CD4-positive, CD25-positive, alpha-beta regulatory T cell (primary cell): ENCODE measurements at regions not wholly inside any gene's neighbourhood (a gene's known extent, or its start where the extent isn't known, plus 50 kb on each side); places are given as distances from the start of the nearest gene placed in this dataset.

Experiments
- ATAC-seq, 2 donors: fragments of 150-1000 bp; cut with Tn5 transposase; one replicate each; pipeline ENCODE4 v1.10.0; 2021; ENCODE audit warnings: low read depth in 2 of 2, moderate number of reproducible peaks in 2 of 2, moderate library complexity in 1 of 2
- DNase-seq, 3 donors: peaks; one replicate each; pipeline versions ENCODE4 v3.0.0 to v3.0.0-alpha.2; 2012 to 2022; ENCODE audit warnings: mixed read lengths in 1 of 3
- H3K27ac ChIP-seq: one replicate; pipeline ENCODE4 v1.7.0; 2013; ENCODE audit warnings: mild to moderate bottlenecking, low read length; ENCODE audit not compliant: insufficient read depth, poor library complexity, severe bottlenecking
- H3K27me3 ChIP-seq: one replicate; pipeline ENCODE4 v1.7.0; 2013; ENCODE audit warnings: low read length; ENCODE audit not compliant: control insufficient read depth, insufficient read depth
- H3K36me3 ChIP-seq: one replicate; pipeline ENCODE4 v1.7.0; 2013; ENCODE audit warnings: mild to moderate bottlenecking, low read length, moderate library complexity; ENCODE audit not compliant: control insufficient read depth, insufficient read depth
- H3K4me1 ChIP-seq: 2 replicates; pipeline ENCODE4 v1.7.0; 2013; ENCODE audit warnings: mild to moderate bottlenecking, low read length; ENCODE audit not compliant: insufficient read depth, control insufficient read depth, poor library complexity, severe bottlenecking
- H3K4me3 ChIP-seq: one replicate; pipeline ENCODE4 v1.7.0; 2013; ENCODE audit warnings: low read depth, mild to moderate bottlenecking, low read length, moderate library complexity
- H3K9me3 ChIP-seq, 2 experiments: 1 replicate in 1 of 2; 2 replicates in 1 of 2; pipeline ENCODE4 v1.7.0; 2013; ENCODE audit warnings: low read length in 2 of 2, mild to moderate bottlenecking in 1 of 2, moderate library complexity in 1 of 2; ENCODE audit not compliant: control insufficient read depth in 2 of 2
- H3K27ac Mint-ChIP-seq, 3 donors: one replicate each; pipeline ENCODE4 v1.8.0; 2020 to 2022; ENCODE audit warnings: mild to moderate bottlenecking in 3 of 3, mixed read lengths in 3 of 3, moderate library complexity in 2 of 3
- H3K27me3 Mint-ChIP-seq: one replicate; pipeline ENCODE4 v1.8.0; 2022; ENCODE audit warnings: mild to moderate bottlenecking, mixed read lengths
- H3K36me3 Mint-ChIP-seq: one replicate; pipeline ENCODE4 v1.8.0; 2020; ENCODE audit warnings: mixed read lengths
- H3K4me1 Mint-ChIP-seq, 4 donors: one replicate each; pipeline ENCODE4 v1.8.0; 2020 to 2022; ENCODE audit warnings: mixed read lengths in 4 of 4, mild to moderate bottlenecking in 1 of 4
- H3K4me3 Mint-ChIP-seq, 4 donors: one replicate each; pipeline ENCODE4 v1.8.0; 2020 to 2022; ENCODE audit warnings: mild to moderate bottlenecking in 4 of 4, mixed read lengths in 4 of 4, moderate library complexity in 3 of 4
- H3K9me3 Mint-ChIP-seq, 7 donors: one replicate each; pipeline ENCODE4 v1.8.0; 2020 to 2022; ENCODE audit warnings: mixed read lengths in 7 of 7, mild to moderate bottlenecking in 3 of 7, moderate library complexity in 2 of 7

DNA sequence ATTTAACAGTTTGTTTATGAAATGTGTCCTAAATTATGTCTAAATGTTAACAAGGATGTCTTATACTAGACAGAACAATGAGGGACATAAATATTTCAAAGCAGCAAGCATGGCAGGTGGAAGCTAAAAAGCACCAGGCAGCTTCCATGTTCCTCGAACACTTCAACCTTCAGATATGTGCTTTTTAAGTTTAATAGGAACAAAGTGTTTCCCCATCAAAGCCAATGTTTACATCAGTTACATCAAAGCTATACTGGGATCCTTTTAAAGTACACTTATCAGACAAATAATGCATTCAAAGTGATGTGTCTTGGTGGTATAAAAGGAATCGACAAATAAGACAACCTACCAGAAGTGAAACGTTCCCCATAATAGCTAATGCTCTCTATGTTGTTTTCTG, 2841.1 kb upstream of the PCDH20 start:
- Histone ChIP-seq H3K27ac (no peak overlapping the region), H3K36me3 (no peaks in the 10 kb centered on the region), H3K4me3 (no peak overlapping the region), H3K9me3 (peaks cover 4 to 8% of the 10 kb centered on the region in 2 experiments), H3K4me1 (no peaks in the 10 kb centered on the region), H3K27me3 (no peaks in the 10 kb centered on the region)
- DNase-seq, result no peak
- no peaks in the 10 kb centered on the region for H3K27me3 Mint-ChIP-seq
- no peak overlapping the region for H3K4me3 Mint-ChIP-seq
- H3K9me3 Mint-ChIP-seq, result peaks cover 4 to 30% (median 14%) of the 10 kb centered on the region in 7 donors
- no peaks in the 10 kb centered on the region for H3K4me1 Mint-ChIP-seq
- no peak for ATAC-seq
- no peaks in the 10 kb centered on the region for H3K36me3 Mint-ChIP-seq
- H3K27ac Mint-ChIP-seq, result no peak overlapping the region

DNA sequence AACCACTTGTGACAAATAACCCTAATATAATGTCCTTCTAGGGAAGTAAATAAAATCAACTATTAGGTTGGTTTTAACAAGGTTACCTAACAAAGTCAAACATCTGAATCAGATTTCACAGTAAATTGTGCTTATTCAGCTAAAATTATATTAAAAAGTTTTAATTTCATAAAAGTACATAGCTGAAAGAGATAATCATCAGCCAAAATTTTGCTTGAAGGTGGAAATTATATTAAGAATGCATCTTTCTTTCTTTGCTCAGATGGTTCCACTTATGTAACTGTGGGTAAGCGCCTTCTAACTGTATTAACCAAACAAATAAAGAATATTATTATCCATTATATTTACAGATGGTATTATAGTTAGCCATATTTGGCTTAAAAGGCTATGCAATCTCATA, 2840.3 kb upstream of the PCDH20 start:
- Mint-ChIP-seq H3K4me1 (no peaks in the 10 kb centered on the region), H3K4me3 (no peak overlapping the region), H3K36me3 (no peaks in the 10 kb centered on the region), H3K27me3 (no peaks in the 10 kb centered on the region), H3K27ac (no peak overlapping the region), H3K9me3 (peaks cover 4 to 38% (median 14%) of the 10 kb centered on the region in 7 donors)
- H3K9me3 ChIP-seq, result peaks cover 0 to 8% of the 10 kb centered on the region in 2 experiments
- no peak overlapping the region for H3K4me3 ChIP-seq
- H3K27me3 ChIP-seq, result no peaks in the 10 kb centered on the region
- no peak overlapping the region for H3K27ac ChIP-seq
- H3K36me3 ChIP-seq, result no peaks in the 10 kb centered on the region
- ATAC-seq (no peak), DNase-seq (no peak)
- no peaks in the 10 kb centered on the region for H3K4me1 ChIP-seq

DNA sequence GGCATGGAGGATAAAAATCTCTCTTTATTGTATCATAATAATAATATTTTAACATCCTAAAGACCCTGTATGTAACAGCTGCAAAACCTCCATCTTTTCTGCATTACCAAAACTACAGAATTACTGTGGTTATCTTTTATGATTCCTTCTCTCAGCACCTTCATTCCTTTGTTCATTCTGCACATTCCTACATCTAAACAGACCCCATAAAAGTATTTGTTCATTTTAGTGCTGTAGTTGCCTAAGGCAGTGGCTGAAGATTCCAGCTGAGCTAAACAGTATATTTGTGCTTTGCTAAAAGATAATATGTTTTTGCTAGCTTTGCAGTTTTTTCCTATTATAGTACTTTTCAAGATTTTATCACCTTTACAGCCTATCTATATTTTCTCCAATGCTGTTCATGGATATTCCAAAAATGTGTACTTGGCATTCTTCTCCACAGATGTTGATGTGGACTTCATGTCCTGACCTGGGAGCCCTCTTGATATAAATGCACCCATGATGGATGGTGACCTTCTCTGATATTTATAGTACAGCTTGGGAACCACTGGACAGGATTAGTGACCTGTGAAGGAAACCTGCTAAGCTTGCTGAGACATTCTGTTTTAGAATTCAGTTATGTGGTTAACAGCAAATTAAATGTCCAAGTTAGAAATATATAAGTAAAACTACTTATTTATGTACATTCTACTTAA, 2832.9 kb upstream of the PCDH20 start:
- H3K27ac ChIP-seq, result no peak overlapping the region
- H3K4me1 Mint-ChIP-seq, result no peaks in the 10 kb centered on the region
- no peaks in the 10 kb centered on the region for H3K4me1 ChIP-seq
- H3K9me3 ChIP-seq, result peaks cover 11 to 15% of the 10 kb centered on the region in 2 experiments
- no peaks in the 10 kb centered on the region for H3K36me3 Mint-ChIP-seq
- no peaks in the 10 kb centered on the region for H3K27me3 ChIP-seq
- H3K27me3 Mint-ChIP-seq, result no peaks in the 10 kb centered on the region
- H3K27ac Mint-ChIP-seq, result no peak overlapping the region
- H3K4me3 ChIP-seq, result no peak overlapping the region
- ATAC-seq (no peak), DNase-seq (no peak)
- no peaks in the 10 kb centered on the region for H3K36me3 ChIP-seq
- peaks cover 8 to 46% (median 13%) of the 10 kb centered on the region in 7 donors for H3K9me3 Mint-ChIP-seq
- no peak overlapping the region for H3K4me3 Mint-ChIP-seq

DNA sequence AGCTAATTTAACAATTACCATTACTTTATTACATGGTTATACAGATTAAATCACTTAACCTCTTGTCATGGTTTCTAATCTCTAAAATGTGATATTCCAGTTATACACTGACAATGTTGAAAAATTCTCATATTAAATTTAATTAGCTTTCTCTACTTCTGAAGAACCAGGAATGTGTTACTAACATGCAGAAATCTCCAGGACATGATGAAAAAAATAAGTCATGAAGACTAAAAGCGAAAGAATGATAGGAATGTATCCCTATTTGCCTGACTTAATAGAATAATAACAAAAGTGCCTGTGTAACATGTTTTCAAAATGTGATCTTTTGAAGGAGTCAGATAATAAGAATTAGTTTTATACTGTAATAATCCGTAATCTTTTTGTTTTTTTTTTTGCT, 2823.7 kb upstream of the PCDH20 start:
- Mint-ChIP-seq H3K9me3 (peaks cover 0 to 17% (median 6%) of the 10 kb centered on the region in 7 donors), H3K27me3 (no peaks in the 10 kb centered on the region), H3K36me3 (no peaks in the 10 kb centered on the region), H3K4me3 (no peak overlapping the region), H3K27ac (no peak overlapping the region), H3K4me1 (no peaks in the 10 kb centered on the region)
- DNase-seq (no peak), ATAC-seq (no peak)
- Histone ChIP-seq H3K9me3 (no peaks in the 10 kb centered on the region), H3K4me1 (no peaks in the 10 kb centered on the region), H3K4me3 (no peak overlapping the region), H3K27ac (no peak overlapping the region), H3K36me3 (no peaks in the 10 kb centered on the region), H3K27me3 (no peaks in the 10 kb centered on the region)

DNA sequence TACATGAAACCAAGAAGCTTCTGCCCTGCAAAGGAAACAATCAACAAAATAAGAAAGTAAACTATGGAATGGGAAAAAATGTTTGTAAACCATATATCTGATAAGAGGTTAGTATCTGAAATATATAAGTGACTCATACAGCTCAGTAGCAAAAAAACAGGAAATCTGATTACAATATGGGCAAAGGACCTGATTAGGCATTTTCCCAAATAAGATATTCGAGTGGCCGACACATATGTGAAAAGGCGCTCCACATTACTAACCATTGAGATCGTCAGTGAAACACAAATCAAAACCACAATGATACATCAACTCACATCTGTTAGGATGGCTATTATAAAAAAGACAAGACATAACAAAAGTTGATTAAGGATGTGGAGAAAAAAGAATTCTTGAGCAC, 2818.6 kb upstream of the PCDH20 start:
- no peak overlapping the region for H3K4me3 ChIP-seq
- no peak for ATAC-seq
- no peak overlapping the region for H3K27ac ChIP-seq
- no peak overlapping the region for H3K27ac Mint-ChIP-seq
- H3K36me3 Mint-ChIP-seq, result no peaks in the 10 kb centered on the region
- H3K36me3 ChIP-seq, result no peaks in the 10 kb centered on the region
- no peaks in the 10 kb centered on the region for H3K27me3 Mint-ChIP-seq
- no peaks in the 10 kb centered on the region for H3K27me3 ChIP-seq
- H3K4me1 ChIP-seq, result no peaks in the 10 kb centered on the region
- H3K9me3 ChIP-seq, result no peaks in the 10 kb centered on the region
- peaks cover 0 to 20% (median 6%) of the 10 kb centered on the region in 7 donors for H3K9me3 Mint-ChIP-seq
- no peak for DNase-seq
- peaks cover 0 to 4% (median 0%) of the 10 kb centered on the region in 4 donors for H3K4me1 Mint-ChIP-seq
- H3K4me3 Mint-ChIP-seq, result no peak overlapping the region

DNA sequence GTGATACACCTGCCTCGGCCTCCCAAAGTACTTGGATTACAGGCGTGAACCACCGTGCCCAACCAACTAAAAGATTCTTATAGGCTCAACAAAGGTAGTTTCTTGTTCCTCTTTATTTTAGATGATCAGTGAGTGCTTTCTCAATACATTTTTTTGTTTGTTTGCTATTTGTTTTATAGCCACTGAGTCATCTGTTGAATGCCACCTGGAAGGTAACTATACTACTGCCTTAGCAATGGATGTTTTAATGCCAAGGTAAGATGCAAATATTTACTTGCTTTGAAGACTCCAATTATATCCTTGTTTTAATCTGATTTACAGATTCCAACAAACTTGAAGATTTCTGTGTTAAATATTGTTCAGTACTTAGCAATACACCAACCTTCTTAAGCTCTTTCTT, 2807.4 kb upstream of the PCDH20 start:
- ATAC-seq (no peak), DNase-seq (no peak)
- Histone ChIP-seq H3K27ac (no peak overlapping the region), H3K27me3 (no peaks in the 10 kb centered on the region), H3K4me1 (no peaks in the 10 kb centered on the region), H3K36me3 (no peaks in the 10 kb centered on the region), H3K4me3 (no peak overlapping the region), H3K9me3 (peaks cover 3 to 8% of the 10 kb centered on the region in 2 experiments)
- H3K4me1 Mint-ChIP-seq, result no peaks in the 10 kb centered on the region
- H3K36me3 Mint-ChIP-seq, result no peaks in the 10 kb centered on the region
- peaks cover 8 to 31% (median 13%) of the 10 kb centered on the region in 7 donors for H3K9me3 Mint-ChIP-seq
- peak overlapping the region in 1 of 3 donors; percentile 73 for H3K27ac Mint-ChIP-seq
- H3K27me3 Mint-ChIP-seq, result no peaks in the 10 kb centered on the region
- H3K4me3 Mint-ChIP-seq, result no peak overlapping the region

DNA sequence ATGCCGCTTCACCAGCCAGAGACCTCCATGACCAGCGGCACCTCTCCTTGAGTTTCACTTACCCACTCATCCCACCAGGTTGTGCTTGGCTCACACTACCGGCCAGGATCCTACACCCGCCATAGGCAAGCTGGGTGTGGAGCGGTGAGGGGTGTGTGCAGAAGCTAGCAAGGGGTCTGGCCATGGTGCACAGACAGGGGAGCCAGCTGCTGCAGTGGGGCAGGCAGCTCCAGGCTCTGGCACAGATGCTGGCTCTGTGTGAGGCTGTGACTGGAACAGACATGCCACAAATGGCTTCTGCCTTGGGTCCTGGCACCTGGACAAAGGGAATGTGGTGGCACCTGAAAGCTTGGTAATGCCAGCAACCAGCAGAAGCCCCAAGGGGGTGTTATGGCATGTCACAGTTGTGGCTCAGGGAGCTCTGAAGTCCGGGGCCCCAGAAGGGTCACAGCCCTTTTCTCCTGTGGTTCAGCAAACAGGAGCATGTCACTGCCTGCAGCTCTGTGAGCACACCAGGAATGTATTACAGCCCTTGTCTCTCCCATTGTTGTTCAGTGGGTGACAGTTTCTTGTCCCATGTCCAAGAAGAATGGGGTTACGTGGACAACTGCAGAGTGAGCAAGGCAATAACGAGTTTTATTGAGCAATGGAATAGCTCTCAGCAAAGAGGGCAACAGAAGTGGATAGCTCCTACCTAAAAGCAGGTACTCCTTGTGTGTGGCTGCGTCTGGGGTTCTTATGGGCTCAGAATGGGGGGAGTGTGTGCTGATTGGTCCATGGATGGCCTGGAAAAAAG, 2791.0 kb upstream of the PCDH20 start:
- H3K27me3 ChIP-seq, result no peaks in the 10 kb centered on the region
- H3K27ac Mint-ChIP-seq, result no peak overlapping the region
- H3K4me1 ChIP-seq, result no peaks in the 10 kb centered on the region
- ATAC-seq (no peak), DNase-seq (no peak)
- no peaks in the 10 kb centered on the region for H3K36me3 Mint-ChIP-seq
- H3K4me3 Mint-ChIP-seq, result no peak overlapping the region
- H3K4me3 ChIP-seq, result no peak overlapping the region
- peaks cover 0 to 17% of the 10 kb centered on the region in 2 experiments for H3K9me3 ChIP-seq
- H3K27ac ChIP-seq, result no peak overlapping the region
- no peaks in the 10 kb centered on the region for H3K36me3 ChIP-seq
- no peaks in the 10 kb centered on the region for H3K4me1 Mint-ChIP-seq
- H3K9me3 Mint-ChIP-seq, result peaks cover 4 to 19% (median 12%) of the 10 kb centered on the region in 7 donors
- no peaks in the 10 kb centered on the region for H3K27me3 Mint-ChIP-seq
